GM12872 (cell line): ENCODE measurements at regions not wholly inside any gene's neighbourhood (a gene's known extent, or its start where the extent isn't known, plus 50 kb on each side); places are given as distances from the start of the nearest gene placed in this dataset.

Experiments used
- CTCF ChIP-seq: IDR thresholded peaks from 3 replicates; pipeline ENCODE4 v1.5.1; 2011; ENCODE audit warnings: low read depth, mild to moderate bottlenecking, low read length, moderate library complexity; ENCODE audit not compliant: insufficient read depth

- TF ChIP-seq CTCF = no peak
These were observed 92.7 kb upstream of the PRICKLE2 start for GRCh38 chr3:64318001-64318400.

GRCh38 chr3:64316971-64317370 is 91.7 kb upstream of the PRICKLE2 start:
- TF ChIP-seq CTCF = no peak

- no peak for TF ChIP-seq CTCF
These were observed 86.3 kb upstream of the PRICKLE2 start for GRCh38 chr3:64311424-64312061.

GRCh38 chr3:64308931-64309330 is 83.7 kb upstream of the PRICKLE2 start:
- TF ChIP-seq CTCF = no peak

- no peak for TF ChIP-seq CTCF
These were observed 81.5 kb upstream of the PRICKLE2 start for GRCh38 chr3:64306745-64307144.

GRCh38 chr3:64305731-64306130 is 80.5 kb upstream of the PRICKLE2 start:
- TF ChIP-seq CTCF = no peak

- no peak for TF ChIP-seq CTCF
These were observed 79.7 kb upstream of the PRICKLE2 start for GRCh38 chr3:64304828-64305410.
